HUES48 (cell line): ENCODE measurements at regions not wholly inside any gene's neighbourhood (a gene's known extent, or its start where the extent isn't known, plus 50 kb on each side); places are given as distances from the start of the nearest gene placed in this dataset.
"Not testable (repeated sequence)": the region's sequence is repeated elsewhere in the genome, so short reads cannot be mapped to it uniquely, and the experiment has no call there.

ENCODE experiments used
- H3K27ac ChIP-seq: one replicate; pipeline ENCODE4 v1.7.0; 2013; ENCODE audit warnings: low read depth, low read length, inconsistent platforms
- H3K27me3 ChIP-seq: 2 replicates; pipeline ENCODE4 v1.6.1; 2013; ENCODE audit warnings: mild to moderate bottlenecking, low read length; ENCODE audit not compliant: control insufficient read depth, insufficient read depth
- H3K36me3 ChIP-seq: 2 replicates; pipeline ENCODE4 v1.6.1; 2013; ENCODE audit warnings: low read length; ENCODE audit not compliant: control insufficient read depth, insufficient read depth
- H3K4me1 ChIP-seq: 2 replicates; pipeline ENCODE4 v1.6.1; 2013; ENCODE audit warnings: mild to moderate bottlenecking, low read length; ENCODE audit not compliant: control insufficient read depth, insufficient read depth
- H3K4me3 ChIP-seq: 2 replicates; pipeline ENCODE4 v1.5.1; 2013; ENCODE audit warnings: mild to moderate bottlenecking, low read depth, low read length
- H3K9ac ChIP-seq: 2 replicates; pipeline ENCODE4 v1.6.1; 2013; ENCODE audit warnings: mild to moderate bottlenecking, low read depth, low read length, moderate library complexity
- H3K9me3 ChIP-seq: 2 replicates; pipeline ENCODE4 v1.6.1; 2013; ENCODE audit warnings: low read length; ENCODE audit not compliant: control insufficient read depth, insufficient read depth

DNA sequence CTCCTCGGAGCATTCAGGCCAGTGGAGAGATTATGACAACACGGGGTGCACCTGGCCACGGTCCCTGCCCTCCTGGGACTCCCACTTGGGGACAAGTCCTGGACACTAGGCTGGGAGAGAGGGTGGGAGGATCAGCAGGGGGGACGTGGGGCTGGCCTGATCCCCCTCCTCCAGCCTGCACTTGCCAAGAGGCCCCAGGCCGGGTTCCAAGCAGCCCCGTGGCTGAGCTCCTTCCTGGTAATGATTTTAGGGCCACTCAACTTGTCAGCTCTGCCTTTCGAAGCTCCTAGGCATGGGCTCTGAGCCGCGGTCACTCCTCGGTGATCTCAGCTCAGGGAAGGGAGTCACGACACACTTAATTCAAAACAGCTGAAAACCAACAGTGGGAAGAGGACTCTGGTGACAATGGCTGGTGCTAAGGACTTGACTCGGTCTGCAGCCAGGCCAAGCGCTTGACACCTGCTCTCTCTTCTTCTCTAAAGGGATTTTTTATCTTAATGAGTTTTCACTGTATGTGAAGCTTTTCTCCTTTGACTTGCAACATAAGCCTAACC, 161.7 kb downstream of the BMP7 start:
- Histone ChIP-seq H3K4me3 (no peak overlapping the region), H3K27me3 (no peaks in the 10 kb centered on the region), H3K9me3 (no peaks in the 10 kb centered on the region), H3K27ac (no peak overlapping the region), H3K36me3 (no peaks in the 10 kb centered on the region), H3K9ac (no peak overlapping the region), H3K4me1 (no peaks in the 10 kb centered on the region)

DNA sequence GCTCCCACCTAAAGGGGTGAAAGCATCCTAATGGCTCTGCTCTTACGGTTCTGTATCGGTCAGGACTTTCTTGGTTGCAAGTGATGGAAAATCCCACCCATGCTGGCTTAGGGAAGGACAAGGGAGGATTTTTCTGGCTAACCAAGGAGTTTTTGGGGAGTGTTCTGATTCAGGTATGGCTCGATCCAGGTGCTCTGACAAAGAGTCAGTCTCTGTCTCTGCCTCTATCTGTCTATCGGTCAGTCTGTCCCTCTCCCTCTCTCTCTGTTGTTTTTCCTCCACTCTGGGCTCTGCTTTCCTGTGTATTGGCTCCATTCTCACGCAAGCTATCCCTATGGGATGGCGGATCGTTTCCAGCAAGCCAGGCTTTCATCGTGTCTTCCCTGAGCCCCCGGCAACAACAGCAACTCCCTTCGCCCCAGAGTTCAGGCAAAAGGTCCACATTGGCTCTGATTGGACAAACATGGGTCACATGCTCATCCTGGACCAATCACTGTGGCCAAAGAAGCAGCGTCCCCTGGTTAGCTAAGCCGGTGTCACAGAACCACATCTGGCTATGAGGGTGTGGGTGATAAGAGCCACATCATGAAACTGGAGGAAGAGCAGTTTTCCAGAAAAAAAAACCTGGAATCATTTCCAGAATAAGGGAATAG, 160.3 kb downstream of the BMP7 start:
- H3K36me3 ChIP-seq: no peaks in the 10 kb centered on the region
- H3K9me3 ChIP-seq: no peaks in the 10 kb centered on the region
- H3K4me3 ChIP-seq: no peak overlapping the region
- H3K9ac ChIP-seq: no peak overlapping the region
- H3K27me3 ChIP-seq: no peaks in the 10 kb centered on the region
- no peaks in the 10 kb centered on the region for H3K4me1 ChIP-seq
- H3K27ac ChIP-seq: no peak overlapping the region

- H3K27ac ChIP-seq: no peak overlapping the region
- H3K9me3 ChIP-seq: no peaks in the 10 kb centered on the region
- H3K27me3 ChIP-seq: no peaks in the 10 kb centered on the region
- H3K4me1 ChIP-seq: no peaks in the 10 kb centered on the region
- H3K4me3 ChIP-seq: no peak overlapping the region
- H3K9ac ChIP-seq: no peak overlapping the region
- no peaks in the 10 kb centered on the region for H3K36me3 ChIP-seq
These were observed 159.7 kb downstream of the BMP7 start for GRCh38 chr20:57106692-57107091.

- H3K27me3 ChIP-seq: no peaks in the 10 kb centered on the region
- H3K9me3 ChIP-seq: no peaks in the 10 kb centered on the region
- no peak overlapping the region for H3K4me3 ChIP-seq
- H3K9ac ChIP-seq: no peak overlapping the region
- no peaks in the 10 kb centered on the region for H3K4me1 ChIP-seq
- no peak overlapping the region for H3K27ac ChIP-seq
- no peaks in the 10 kb centered on the region for H3K36me3 ChIP-seq
These were observed 159.2 kb downstream of the BMP7 start for GRCh38 chr20:57107208-57107607.

- H3K27me3 ChIP-seq: no peaks in the 10 kb centered on the region
- no peaks in the 10 kb centered on the region for H3K4me1 ChIP-seq
- no peak overlapping the region for H3K27ac ChIP-seq
- H3K9me3 ChIP-seq: no peaks in the 10 kb centered on the region
- H3K36me3 ChIP-seq: no peaks in the 10 kb centered on the region
- no peak overlapping the region for H3K9ac ChIP-seq
- H3K4me3 ChIP-seq: no peak overlapping the region
These were observed 158.2 kb downstream of the BMP7 start for GRCh38 chr20:57108218-57108617.

DNA sequence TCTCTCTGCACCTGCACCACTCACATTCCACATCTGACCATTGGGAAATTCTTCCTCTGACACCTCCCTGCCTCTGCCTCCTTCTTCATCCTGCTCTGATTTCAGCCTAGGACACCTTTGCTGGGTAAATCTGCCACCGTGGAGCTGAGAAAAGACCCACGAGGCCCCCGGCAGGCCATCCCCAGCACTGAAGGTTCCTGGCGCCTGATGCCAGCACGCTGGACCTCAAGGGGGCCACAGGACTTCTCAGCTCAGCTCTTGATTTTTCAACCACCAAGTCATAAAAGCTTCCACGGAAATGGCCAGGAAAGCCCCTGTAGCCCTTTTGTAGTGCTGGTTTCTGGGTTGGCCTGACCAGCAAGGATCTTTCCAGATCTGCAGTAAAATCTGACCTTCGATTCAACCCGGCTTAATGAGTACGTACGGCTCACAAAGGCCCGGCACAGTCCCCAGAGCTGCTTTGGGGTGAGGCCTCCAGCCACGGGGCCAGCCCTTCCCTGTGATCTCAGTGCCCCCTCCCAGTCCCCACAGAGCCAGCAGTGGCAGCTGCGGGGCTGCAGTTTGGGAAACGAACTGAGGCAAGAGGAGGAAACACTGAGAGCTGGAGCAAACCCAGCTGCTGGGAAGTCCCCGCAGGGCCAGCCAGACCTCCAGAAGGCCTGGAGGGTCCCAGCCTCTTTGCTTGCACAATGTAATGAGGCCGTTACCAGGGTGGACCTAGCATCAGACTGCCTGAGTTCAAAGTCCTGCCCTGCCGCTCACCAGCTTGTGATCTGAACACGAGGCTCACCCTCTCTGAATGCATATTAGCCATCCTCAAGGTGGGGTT, 157.5 kb downstream of the BMP7 start:
- Histone ChIP-seq H3K27ac (no peak overlapping the region), H3K9ac (no peak overlapping the region), H3K4me3 (no peak overlapping the region), H3K4me1 (no peaks in the 10 kb centered on the region), H3K27me3 (no peaks in the 10 kb centered on the region), H3K9me3 (no peaks in the 10 kb centered on the region), H3K36me3 (no peaks in the 10 kb centered on the region)

DNA sequence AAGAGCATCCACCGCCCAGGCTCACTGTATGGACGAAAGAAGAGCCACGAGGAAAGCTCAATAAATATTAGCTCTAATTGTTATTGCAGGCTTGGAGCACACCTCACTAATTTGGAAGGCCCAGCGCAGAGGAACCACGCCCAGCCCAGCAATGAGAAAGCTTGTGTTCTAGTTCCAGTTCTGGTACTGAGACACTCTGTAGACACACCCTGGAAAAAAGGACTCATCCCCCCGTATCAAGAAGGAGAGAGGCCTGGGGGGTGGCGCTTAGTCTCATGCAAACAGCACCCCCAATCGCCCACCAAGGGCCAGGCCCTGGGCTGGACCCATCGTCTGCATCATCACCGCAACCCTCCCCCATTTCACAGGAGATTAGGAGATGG, 156.9 kb downstream of the BMP7 start:
- Histone ChIP-seq H3K9ac (no peak overlapping the region), H3K27ac (no peak overlapping the region), H3K27me3 (no peaks in the 10 kb centered on the region), H3K4me1 (no peaks in the 10 kb centered on the region), H3K36me3 (no peaks in the 10 kb centered on the region), H3K9me3 (no peaks in the 10 kb centered on the region), H3K4me3 (no peak overlapping the region)

DNA sequence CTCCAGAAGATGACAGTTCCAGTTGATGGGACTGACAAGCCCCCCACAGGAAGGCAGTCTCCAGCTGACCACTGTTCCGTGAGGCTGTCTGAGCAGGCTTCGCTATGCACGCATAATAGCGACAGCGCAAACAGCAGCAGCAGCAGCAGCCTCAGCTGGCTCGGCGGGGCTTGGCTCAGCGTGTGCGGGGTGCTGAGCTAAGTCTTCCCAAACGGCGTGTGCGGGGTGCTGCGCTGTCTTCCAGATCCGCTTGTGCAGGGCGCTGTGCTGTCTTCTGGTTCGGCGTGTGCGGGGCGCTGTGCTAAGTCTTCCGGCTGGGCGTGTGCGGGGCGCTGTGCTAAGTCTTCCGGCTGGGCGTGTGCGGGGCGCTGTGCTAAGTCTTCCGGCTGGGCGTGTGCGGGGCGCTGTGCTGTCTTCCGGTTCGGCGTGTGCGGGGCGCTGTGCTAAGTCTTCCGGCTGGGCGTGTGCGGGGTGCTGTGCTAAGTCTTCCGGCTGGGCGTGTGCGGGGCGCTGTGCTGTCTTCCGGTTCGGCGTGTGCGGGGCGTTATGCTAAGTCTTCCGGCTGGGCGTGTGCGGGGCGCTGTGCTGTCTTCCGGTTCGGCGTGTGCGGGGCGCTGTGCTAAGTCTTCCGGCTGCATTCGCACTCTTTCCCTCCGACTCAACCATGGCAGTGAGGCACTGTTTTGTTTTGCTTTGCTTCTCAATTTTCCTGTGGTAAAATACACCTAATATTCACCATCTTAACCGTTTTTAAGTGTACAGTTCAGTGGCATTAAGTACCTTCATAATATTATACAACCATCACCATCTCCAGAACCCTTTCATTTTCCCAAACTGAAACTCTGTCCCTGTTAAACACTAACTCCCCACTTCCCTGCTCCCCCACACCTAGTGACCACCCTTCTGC, 156.1 kb downstream of the BMP7 start:
- not testable (repeated sequence) for H3K36me3 ChIP-seq, H3K9me3 ChIP-seq, H3K27ac ChIP-seq, H3K4me3 ChIP-seq, H3K27me3 ChIP-seq, H3K9ac ChIP-seq, H3K4me1 ChIP-seq

GRCh38 chr20:57111028-57111373, 155.4 kb downstream of the BMP7 start:
- H3K4me1 ChIP-seq: no peaks in the 10 kb centered on the region
- no peak overlapping the region for H3K27ac ChIP-seq
- no peaks in the 10 kb centered on the region for H3K9me3 ChIP-seq
- no peaks in the 10 kb centered on the region for H3K27me3 ChIP-seq
- no peak overlapping the region for H3K9ac ChIP-seq
- no peak overlapping the region for H3K4me3 ChIP-seq
- H3K36me3 ChIP-seq: no peaks in the 10 kb centered on the region

DNA sequence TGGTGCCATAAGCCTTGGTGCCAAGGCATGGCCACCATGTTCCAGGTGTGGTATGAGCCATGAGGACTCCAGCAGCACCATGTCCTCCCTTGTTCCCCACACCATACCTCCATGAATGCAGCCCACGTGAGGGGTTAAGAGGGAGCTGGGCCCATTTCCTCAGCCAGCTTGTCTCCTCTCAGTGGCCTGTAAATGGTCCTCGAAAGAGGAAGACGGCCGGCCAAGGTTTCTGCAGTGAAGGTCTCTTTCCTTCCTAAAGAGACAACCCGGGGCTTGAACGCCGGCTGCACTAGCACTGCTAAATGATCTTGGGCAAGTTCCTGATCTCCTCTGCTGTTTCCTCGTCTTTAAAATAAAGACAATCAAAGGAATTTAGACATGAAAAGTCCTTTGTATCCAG, 154.0 kb downstream of the BMP7 start:
- H3K9me3 ChIP-seq: no peaks in the 10 kb centered on the region
- H3K9ac ChIP-seq: no peak overlapping the region
- H3K27ac ChIP-seq: no peak overlapping the region
- no peaks in the 10 kb centered on the region for H3K27me3 ChIP-seq
- no peak overlapping the region for H3K4me3 ChIP-seq
- no peaks in the 10 kb centered on the region for H3K36me3 ChIP-seq
- H3K4me1 ChIP-seq: no peaks in the 10 kb centered on the region
